ENCODE measurements at regions not wholly inside any gene's neighbourhood (a gene's known extent, or its start where the extent isn't known, plus 50 kb on each side); places are given as distances from the start of the nearest gene placed in this dataset.
A peak's percentile ranks its signal among the peaks of the same experiment; 100 is the strongest.
"Not testable (repeated sequence)": the region's sequence is repeated elsewhere in the genome, so short reads cannot be mapped to it uniquely, and the experiment has no call there.

- CTCF ChIA-PET = interaction anchor here (1.0 to 1.6 kb wide), 6 partner anchors 10 to 51 kb away, joined by 3 read pairs; no protein-coding TSS in a partner anchor
- no peak for TF ChIP-seq CTCF (IDR thresholded peaks at IDR 0.05; ENCODE audit: insufficient read depth, low read depth, low read length)
- DNase-seq (ENCODE audit: low read depth) = peak; percentile 91
- Histone ChIP-seq H3K4me3 (ENCODE audit: low read depth, low read length) (no peak overlapping the region), H3K36me3 (ENCODE audit: control insufficient read depth, insufficient read depth, low read length) (no peaks in the 10 kb centered on the region), H3K27me3 (ENCODE audit: control insufficient read depth, insufficient read depth, low read length) (no peaks in the 10 kb centered on the region)
- POLR2A ChIA-PET = no interaction called here
Observed at GRCh38 chr1:94755675-94756074, 64.5 kb upstream of the SLC44A3 start.

- H3K4me3 ChIP-seq (ENCODE audit: low read depth, low read length); POLR2A ChIA-PET; H3K36me3 ChIP-seq (ENCODE audit: control insufficient read depth, insufficient read depth, low read length); H3K27me3 ChIP-seq (ENCODE audit: control insufficient read depth, insufficient read depth, low read length); DNase-seq (ENCODE audit: low read depth): not testable (repeated sequence)
- CTCF ChIA-PET = interaction anchor here (1.0 to 1.2 kb wide), 3 partner anchors 11 to 45 kb away, joined by 3 read pairs; no protein-coding TSS in a partner anchor
Observed at GRCh38 chr1:94755016-94755415, 65.1 kb upstream of the SLC44A3 start.

- no peak for DNase-seq (ENCODE audit: low read depth)
- CTCF ChIA-PET = interaction anchor here (1.4 kb wide), 1 partner anchor 171 kb away, joined by 3 read pairs; no protein-coding TSS in a partner anchor
Observed at GRCh38 chr1:94754570-94754969, 65.6 kb upstream of the SLC44A3 start.

GRCh38 chr1:94754095-94754494 lies 66.1 kb upstream of the SLC44A3 start:
- CTCF ChIA-PET = interaction anchor here (1.4 kb wide), 1 partner anchor 170 kb away, joined by 3 read pairs; no protein-coding TSS in a partner anchor
- no peaks in the 10 kb centered on the region for H3K27me3 ChIP-seq (ENCODE audit: control insufficient read depth, insufficient read depth, low read length)
- POLR2A ChIA-PET = no interaction called here
- no peak overlapping the region for H3K4me3 ChIP-seq (ENCODE audit: low read depth, low read length)
- TF ChIP-seq CTCF (IDR thresholded peaks at IDR 0.05; ENCODE audit: insufficient read depth, low read depth, low read length) = no peak
- no peak for DNase-seq (ENCODE audit: low read depth)
- no peaks in the 10 kb centered on the region for H3K36me3 ChIP-seq (ENCODE audit: control insufficient read depth, insufficient read depth, low read length)

More at GRCh38 chr1:94754570-94754969, 65.6 kb upstream of the SLC44A3 start:
- no peak for TF ChIP-seq CTCF (IDR thresholded peaks at IDR 0.05; ENCODE audit: insufficient read depth, low read depth, low read length)
- no peak overlapping the region for H3K4me3 ChIP-seq (ENCODE audit: low read depth, low read length)
- H3K36me3 ChIP-seq (ENCODE audit: control insufficient read depth, insufficient read depth, low read length) = no peaks in the 10 kb centered on the region
- POLR2A ChIA-PET = no interaction called here
- no peaks in the 10 kb centered on the region for H3K27me3 ChIP-seq (ENCODE audit: control insufficient read depth, insufficient read depth, low read length)

- CTCF ChIA-PET = interaction anchor here (1.2 to 1.4 kb wide), 2 partner anchors 10 to 169 kb away, joined by 3 to 4 read pairs; no protein-coding TSS in a partner anchor
- POLR2A ChIA-PET = no interaction called here
- no peak for TF ChIP-seq CTCF (IDR thresholded peaks at IDR 0.05; ENCODE audit: insufficient read depth, low read depth, low read length)
- H3K4me3 ChIP-seq (ENCODE audit: low read depth, low read length) = no peak overlapping the region
- H3K36me3 ChIP-seq (ENCODE audit: control insufficient read depth, insufficient read depth, low read length) = no peaks in the 10 kb centered on the region
- no peaks in the 10 kb centered on the region for H3K27me3 ChIP-seq (ENCODE audit: control insufficient read depth, insufficient read depth, low read length)
- DNase-seq (ENCODE audit: low read depth) = no peak
Observed at GRCh38 chr1:94753171-94753972, 66.8 kb upstream of the SLC44A3 start.

- H3K27me3 ChIP-seq (ENCODE audit: control insufficient read depth, insufficient read depth, low read length); POLR2A ChIA-PET; DNase-seq (ENCODE audit: low read depth); CTCF ChIA-PET; H3K4me3 ChIP-seq (ENCODE audit: low read depth, low read length); H3K36me3 ChIP-seq (ENCODE audit: control insufficient read depth, insufficient read depth, low read length): not testable (repeated sequence)
Observed at GRCh38 chr1:94751483-94751882, 68.7 kb upstream of the SLC44A3 start.

Measured in BJ (cell line).